ENCODE measurements at regions not wholly inside any gene's neighbourhood (a gene's known extent, or its start where the extent isn't known, plus 50 kb on each side); places are given as distances from the start of the nearest gene placed in this dataset.

GRCh38 chr6:128801621-128802020 lies 81.3 kb upstream of the LAMA2 start:
- TF ChIP-seq SMAD2 (IDR thresholded peaks at IDR 0.05; ENCODE audit: low read depth, low read length) (no peak), PKNOX1 (IDR thresholded peaks at IDR 0.05) (no peak), SMC3 (conservative IDR thresholded peaks at IDR 0.05; ENCODE audit: insufficient read depth, low read depth, low read length) (no peak), TRIM24 (IDR thresholded peaks at IDR 0.05) (no peak), SMARCE1 (IDR thresholded peaks at IDR 0.05) (no peak), GABPB1 (CRISPR knock-in tag; IDR thresholded peaks at IDR 0.05) (no peak), CBX5 (IDR thresholded peaks at IDR 0.05; ENCODE audit: borderline replicate concordance, low read depth) (no peak), CAMTA2 (CRISPR knock-in tag; conservative IDR thresholded peaks at IDR 0.05) (no peak), ZNF592 (IDR thresholded peaks at IDR 0.05) (no peak), DNMT1 (IDR thresholded peaks at IDR 0.05) (no peak), XRCC4 (IDR thresholded peaks at IDR 0.05; ENCODE audit: extremely low read depth, insufficient read depth, insufficient read length) (no peak), CBX3 (IDR thresholded peaks at IDR 0.05; ENCODE audit: borderline replicate concordance in 1 of 2, low read length in 2 of 2) (no peak), GTF2A2 (tag; IDR thresholded peaks at IDR 0.05) (no peak)
- TF ChIP-seq, protein P1, sequence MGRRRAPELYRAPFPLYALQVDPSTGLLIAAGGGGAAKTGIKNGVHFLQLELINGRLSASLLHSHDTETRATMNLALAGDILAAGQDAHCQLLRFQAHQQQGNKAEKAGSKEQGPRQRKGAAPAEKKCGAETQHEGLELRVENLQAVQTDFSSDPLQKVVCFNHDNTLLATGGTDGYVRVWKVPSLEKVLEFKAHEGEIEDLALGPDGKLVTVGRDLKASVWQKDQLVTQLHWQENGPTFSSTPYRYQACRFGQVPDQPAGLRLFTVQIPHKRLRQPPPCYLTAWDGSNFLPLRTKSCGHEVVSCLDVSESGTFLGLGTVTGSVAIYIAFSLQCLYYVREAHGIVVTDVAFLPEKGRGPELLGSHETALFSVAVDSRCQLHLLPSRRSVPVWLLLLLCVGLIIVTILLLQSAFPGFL (CRISPR knock-in tag; IDR thresholded peaks at IDR 0.05): no peak
- Histone ChIP-seq H3K4me1 (replicated peaks in 1 of 2; ENCODE audit: control insufficient read depth in 2 of 2, insufficient read depth in 2 of 2, low read length in 2 of 2) (no peaks in the 10 kb centered on the region), H3K27ac (ENCODE audit: extremely low read depth, low read depth, low read length) (no peak overlapping the region), H3K79me2 (ENCODE audit: control insufficient read depth, insufficient read depth, low read length) (no peaks in the 10 kb centered on the region), H3K9me1 (ENCODE audit: control insufficient read depth, insufficient read depth, low read length) (no peaks in the 10 kb centered on the region), H4K20me1 (replicated peaks; ENCODE audit: control insufficient read depth, insufficient read depth, low read length) (no peaks in the 10 kb centered on the region), H2AFZ (ENCODE audit: low read depth, low read length) (no peak overlapping the region), H3K27me3 (ENCODE audit: control insufficient read depth in 2 of 2, insufficient read depth in 2 of 2, low read length in 2 of 2) (no peaks in the 10 kb centered on the region), H3K4me3 (no peak overlapping the region), H3K9ac (ENCODE audit: insufficient read depth in 1 of 2, low read depth in 2 of 2, low read length in 2 of 2) (no peak overlapping the region), H3K4me2 (ENCODE audit: insufficient read depth, low read length) (no peak overlapping the region), H3K9me3 (replicated peaks; ENCODE audit: control insufficient read depth, insufficient read depth, low read depth, low read length) (0 out of 2 replicates have a peak, but pooled peaks cover 1% of the 10 kb centered on the region), H3K36me3 (ENCODE audit: control insufficient read depth, insufficient read depth, low read length) (no peaks in the 10 kb centered on the region)
- POLR2A ChIA-PET: no interaction called here
- in situ Hi-C loops (cut with MboI): no loop called here
- FAIRE-seq: no peak
- intact Hi-C loops (cut with micrococcal nuclease): no loop called here
- ATAC-seq: no peak
- BruUV-seq (replicated peaks): no TSS peak
- CTCF ChIA-PET (ENCODE audit: low intra/inter-chr PET ratio): no interaction called here
- no peak for DNase-seq (ENCODE audit: extremely low read depth in 1 of 4, low spot score in 3 of 4)
